Naive thymus-derived CD8-positive, alpha-beta T cell (primary cell): ENCODE measurements at regions not wholly inside any gene's neighbourhood (a gene's known extent, or its start where the extent isn't known, plus 50 kb on each side); places are given as distances from the start of the nearest gene placed in this dataset.
"Not testable (repeated sequence)": the region's sequence is repeated elsewhere in the genome, so short reads cannot be mapped to it uniquely, and the experiment has no call there.

Source experiments
- ATAC-seq, 2 donors: fragments of 150-1000 bp; cut with Tn5 transposase in 1 of 2; sonication (Bioruptor Pico), chemical (Tn5 transposase) in 1 of 2; 1 replicate in 1 of 2; 2 replicates in 1 of 2; pipeline ENCODE4 v1.10.0; 2021; ENCODE audit warnings: mild to moderate bottlenecking in 2 of 2, moderate library complexity in 2 of 2
- POLR2A ChIA-PET: fragments of 350-600 bp; sonication (Branson Sonifier 250); formaldehyde crosslinking; loops from one replicate; lab custom pipeline; 2021; ENCODE audit warnings: antibody characterized with exemption; lab: Charles Lee
- DNase-seq, 10 donors: peaks; one replicate each; pipeline versions ENCODE4 v3.0.0 to v3.0.0-alpha.2; 2020 to 2022
- H3K27ac Mint-ChIP-seq, 10 donors: one replicate each; pipeline ENCODE4 v1.8.0; 2020 to 2022; ENCODE audit warnings: mild to moderate bottlenecking in 10 of 10, mixed read lengths in 10 of 10, moderate library complexity in 4 of 10, inconsistent platforms in 1 of 10
- H3K27me3 Mint-ChIP-seq, 5 donors: one replicate each; pipeline ENCODE4 v1.8.0; 2021 to 2022; ENCODE audit warnings: mixed read lengths in 5 of 5
- H3K36me3 Mint-ChIP-seq, 3 donors: one replicate each; pipeline ENCODE4 v1.8.0; 2020 to 2022; ENCODE audit warnings: mixed read lengths in 3 of 3, mild to moderate bottlenecking in 2 of 3, inconsistent platforms in 1 of 3
- H3K4me1 Mint-ChIP-seq, 4 donors: one replicate each; pipeline ENCODE4 v1.8.0; 2021 to 2022; ENCODE audit warnings: mixed read lengths in 4 of 4
- H3K4me3 Mint-ChIP-seq, 10 donors: one replicate each; pipeline ENCODE4 v1.8.0; 2020 to 2022; ENCODE audit warnings: mild to moderate bottlenecking in 10 of 10, mixed read lengths in 10 of 10, moderate library complexity in 6 of 10, inconsistent platforms in 1 of 10
- H3K9me3 Mint-ChIP-seq, 9 donors: one replicate each; pipeline ENCODE4 v1.8.0; 2020 to 2022; ENCODE audit warnings: mixed read lengths in 9 of 9, mild to moderate bottlenecking in 3 of 9, inconsistent platforms in 1 of 9, moderate library complexity in 1 of 9

- no peak overlapping the region for H3K27ac Mint-ChIP-seq
- ATAC-seq: no peak
- H3K9me3 Mint-ChIP-seq: peaks cover 0 to 14% (median 6%) of the 10 kb centered on the region in 9 donors
- H3K27me3 Mint-ChIP-seq: no peaks in the 10 kb centered on the region
- POLR2A ChIA-PET: no interaction called here
- no peaks in the 10 kb centered on the region for H3K36me3 Mint-ChIP-seq
- H3K4me3 Mint-ChIP-seq: no peak overlapping the region
- H3K4me1 Mint-ChIP-seq: no peaks in the 10 kb centered on the region
- DNase-seq: no peak
Measured at GRCh38 chr13:70755456-70755855, 647.2 kb upstream of the KLHL1 start.

DNA sequence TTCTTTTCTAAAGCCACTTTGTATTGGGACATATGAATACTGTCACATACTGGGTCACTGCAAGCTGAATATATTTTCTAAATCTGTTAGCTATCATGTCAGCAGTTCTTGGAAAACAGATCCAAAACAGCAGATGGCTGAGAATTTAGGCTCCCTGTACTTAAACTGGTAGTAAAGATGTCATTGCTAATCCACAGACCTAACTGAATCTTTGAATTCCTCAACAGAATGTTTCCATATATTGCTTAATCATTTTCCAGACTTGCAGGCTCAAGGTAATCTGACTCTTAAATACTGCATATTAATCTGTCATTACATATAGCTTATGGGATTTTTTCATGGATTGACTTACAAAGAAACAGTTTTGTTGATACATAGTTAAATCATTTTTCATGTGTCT is 639.0 kb upstream of the KLHL1 start:
- POLR2A ChIA-PET: no interaction called here
- H3K4me1 Mint-ChIP-seq: no peaks in the 10 kb centered on the region

GRCh38 chr13:70746469-70746868 is 638.2 kb upstream of the KLHL1 start:
- H3K9me3 Mint-ChIP-seq, DNase-seq, H3K27ac Mint-ChIP-seq, H3K36me3 Mint-ChIP-seq, H3K27me3 Mint-ChIP-seq, H3K4me1 Mint-ChIP-seq, POLR2A ChIA-PET, ATAC-seq, H3K4me3 Mint-ChIP-seq: not testable (repeated sequence)

More for the DNA sequence above, 639.0 kb upstream of the KLHL1 start:
- DNase-seq (no peak), ATAC-seq (no peak)
- H3K36me3 Mint-ChIP-seq: no peaks in the 10 kb centered on the region
- H3K27ac Mint-ChIP-seq: no peak overlapping the region
- peaks cover 0 to 18% (median 3%) of the 10 kb centered on the region in 9 donors for H3K9me3 Mint-ChIP-seq
- no peaks in the 10 kb centered on the region for H3K27me3 Mint-ChIP-seq
- H3K4me3 Mint-ChIP-seq: no peak overlapping the region

- Mint-ChIP-seq H3K27me3 (no peaks in the 10 kb centered on the region), H3K36me3 (no peaks in the 10 kb centered on the region), H3K27ac (no peak overlapping the region), H3K9me3 (peaks cover 0 to 9% (median 0%) of the 10 kb centered on the region in 9 donors), H3K4me1 (no peaks in the 10 kb centered on the region), H3K4me3 (no peak overlapping the region)
- no peak for DNase-seq
- POLR2A ChIA-PET: no interaction called here
- ATAC-seq: no peak
Measured at GRCh38 chr13:70736622-70737317, 628.5 kb upstream of the KLHL1 start.

GRCh38 chr13:70732611-70733010 is 624.4 kb upstream of the KLHL1 start:
- Mint-ChIP-seq H3K36me3 (no peaks in the 10 kb centered on the region), H3K27ac (no peak overlapping the region), H3K4me1 (no peaks in the 10 kb centered on the region), H3K4me3 (no peak overlapping the region), H3K9me3 (peaks cover 0 to 11% (median 0%) of the 10 kb centered on the region in 9 donors), H3K27me3 (no peaks in the 10 kb centered on the region)
- no peak for DNase-seq
- POLR2A ChIA-PET: no interaction called here
- no peak for ATAC-seq

GRCh38 chr13:70729369-70729768 is 621.1 kb upstream of the KLHL1 start:
- H3K27ac Mint-ChIP-seq: no peak overlapping the region
- no peaks in the 10 kb centered on the region for H3K4me1 Mint-ChIP-seq
- H3K4me3 Mint-ChIP-seq: no peak overlapping the region
- POLR2A ChIA-PET: no interaction called here
- H3K27me3 Mint-ChIP-seq: no peaks in the 10 kb centered on the region
- DNase-seq (no peak), ATAC-seq (no peak)
- peaks cover 0 to 13% (median 0%) of the 10 kb centered on the region in 9 donors for H3K9me3 Mint-ChIP-seq
- H3K36me3 Mint-ChIP-seq: no peaks in the 10 kb centered on the region

- Mint-ChIP-seq H3K9me3 (peaks cover 0 to 5% (median 0%) of the 10 kb centered on the region in 9 donors), H3K4me3 (no peak overlapping the region), H3K36me3 (no peaks in the 10 kb centered on the region), H3K4me1 (no peaks in the 10 kb centered on the region), H3K27ac (no peak overlapping the region), H3K27me3 (no peaks in the 10 kb centered on the region)
- no peak for ATAC-seq
- POLR2A ChIA-PET: no interaction called here
- DNase-seq: no peak
Measured at GRCh38 chr13:70723732-70724131, 615.5 kb upstream of the KLHL1 start.

DNA sequence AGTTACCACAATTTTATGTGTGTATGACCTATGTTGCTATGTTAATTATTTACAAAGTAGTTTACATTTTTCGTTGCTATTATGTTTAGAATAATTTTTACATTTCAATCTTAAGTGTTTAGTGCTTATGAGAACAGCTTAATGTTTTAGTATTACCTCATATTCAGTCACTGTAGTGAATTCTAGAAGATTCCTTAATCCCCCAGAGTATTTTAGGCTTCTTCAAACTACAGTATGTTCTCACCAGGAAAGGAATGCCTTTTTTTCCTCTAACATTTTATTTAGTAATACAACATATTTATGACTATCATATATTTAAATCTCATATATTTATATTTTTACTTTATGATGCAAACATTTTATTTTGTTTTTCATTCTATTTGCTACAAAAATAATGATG is 612.1 kb upstream of the KLHL1 start:
- Mint-ChIP-seq H3K27ac (no peak overlapping the region), H3K9me3 (peaks cover 0 to 6% (median 5%) of the 10 kb centered on the region in 9 donors), H3K27me3 (no peaks in the 10 kb centered on the region), H3K36me3 (no peaks in the 10 kb centered on the region), H3K4me1 (no peaks in the 10 kb centered on the region), H3K4me3 (no peak overlapping the region)
- POLR2A ChIA-PET: no interaction called here
- DNase-seq (no peak), ATAC-seq (no peak)

- POLR2A ChIA-PET: no interaction called here
- DNase-seq (no peak), ATAC-seq (no peak)
- H3K27ac Mint-ChIP-seq: no peak overlapping the region
- no peak overlapping the region for H3K4me3 Mint-ChIP-seq
- H3K9me3 Mint-ChIP-seq: peaks cover 0 to 19% (median 7%) of the 10 kb centered on the region in 9 donors
- H3K4me1 Mint-ChIP-seq: no peaks in the 10 kb centered on the region
- H3K27me3 Mint-ChIP-seq: no peaks in the 10 kb centered on the region
- peaks cover 0 to 5% (median 0%) of the 10 kb centered on the region in 3 donors for H3K36me3 Mint-ChIP-seq
Measured at GRCh38 chr13:70714993-70715392, 606.7 kb upstream of the KLHL1 start.

GRCh38 chr13:70708775-70709174 is 600.5 kb upstream of the KLHL1 start:
- POLR2A ChIA-PET: no interaction called here
- no peak for DNase-seq
- ATAC-seq: no peak
- H3K36me3 Mint-ChIP-seq: peaks cover 0 to 10% (median 0%) of the 10 kb centered on the region in 3 donors
- no peaks in the 10 kb centered on the region for H3K4me1 Mint-ChIP-seq
- no peak overlapping the region for H3K27ac Mint-ChIP-seq
- H3K9me3 Mint-ChIP-seq: peaks cover 2 to 19% (median 7%) of the 10 kb centered on the region in 9 donors
- no peaks in the 10 kb centered on the region for H3K27me3 Mint-ChIP-seq
- no peak overlapping the region for H3K4me3 Mint-ChIP-seq

DNA sequence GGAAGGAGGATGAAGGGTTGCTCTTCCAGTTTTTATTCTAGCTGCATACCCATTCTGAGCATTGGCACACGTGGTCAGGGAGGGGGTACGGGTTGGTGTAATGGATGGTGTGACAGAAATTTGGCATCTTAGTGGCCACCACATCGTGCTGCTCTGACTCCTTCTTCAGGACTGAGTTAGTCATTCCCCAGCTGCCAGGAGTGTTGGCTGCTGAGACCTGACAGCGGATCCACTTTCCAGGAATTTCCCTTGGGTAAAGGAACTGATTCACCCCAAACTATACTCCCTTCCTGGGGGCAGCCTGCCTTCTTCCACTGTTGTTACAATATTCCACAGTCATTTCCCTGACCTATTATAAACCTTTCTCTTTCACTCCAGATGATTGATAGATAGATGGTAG is 595.5 kb upstream of the KLHL1 start:
- H3K27ac Mint-ChIP-seq: no peak overlapping the region
- H3K4me3 Mint-ChIP-seq: no peak overlapping the region
- POLR2A ChIA-PET: no interaction called here
- no peaks in the 10 kb centered on the region for H3K27me3 Mint-ChIP-seq
- H3K9me3 Mint-ChIP-seq: peaks cover 4 to 17% (median 9%) of the 10 kb centered on the region in 9 donors
- H3K36me3 Mint-ChIP-seq: peaks cover 0 to 5% (median 0%) of the 10 kb centered on the region in 3 donors
- H3K4me1 Mint-ChIP-seq: no peaks in the 10 kb centered on the region
- DNase-seq (no peak), ATAC-seq (no peak)

GRCh38 chr13:70694996-70695715 is 586.9 kb upstream of the KLHL1 start:
- H3K4me3 Mint-ChIP-seq: no peak overlapping the region
- POLR2A ChIA-PET: no interaction called here
- H3K9me3 Mint-ChIP-seq: peaks cover 2 to 38% (median 13%) of the 10 kb centered on the region in 9 donors
- no peaks in the 10 kb centered on the region for H3K4me1 Mint-ChIP-seq
- no peak overlapping the region for H3K27ac Mint-ChIP-seq
- no peaks in the 10 kb centered on the region for H3K27me3 Mint-ChIP-seq
- DNase-seq: no peak
- ATAC-seq: no peak
- peaks cover 0 to 4% (median 0%) of the 10 kb centered on the region in 3 donors for H3K36me3 Mint-ChIP-seq

DNA sequence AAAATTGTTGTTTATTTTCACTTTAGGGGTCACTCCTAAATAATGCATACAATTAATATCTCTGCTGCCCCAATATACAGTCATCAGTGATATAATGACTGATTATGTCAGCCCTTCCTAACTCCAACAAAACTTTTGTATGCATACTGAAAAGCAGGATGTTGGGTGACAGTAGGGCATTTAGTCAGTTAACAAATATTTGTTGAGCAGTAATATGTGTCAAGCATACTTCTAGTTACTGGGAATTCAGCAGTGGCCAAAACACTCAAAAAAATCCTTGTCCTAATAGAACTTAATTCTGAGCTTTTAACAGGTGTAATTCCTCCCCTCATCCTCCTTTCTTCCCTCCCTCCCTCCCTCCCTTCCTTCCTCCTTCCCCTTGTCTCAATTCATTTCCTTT is 560.7 kb upstream of the KLHL1 start:
- no peaks in the 10 kb centered on the region for H3K4me1 Mint-ChIP-seq
- H3K9me3 Mint-ChIP-seq: peaks cover 0 to 3% (median 0%) of the 10 kb centered on the region in 9 donors
- H3K27ac Mint-ChIP-seq: no peak overlapping the region
- H3K4me3 Mint-ChIP-seq: no peak overlapping the region
- H3K27me3 Mint-ChIP-seq: no peaks in the 10 kb centered on the region
- POLR2A ChIA-PET: no interaction called here
- no peak for ATAC-seq
- no peaks in the 10 kb centered on the region for H3K36me3 Mint-ChIP-seq
- no peak for DNase-seq
